GM06990 (cell line): ENCODE measurements at regions not wholly inside any gene's neighbourhood (a gene's known extent, or its start where the extent isn't known, plus 50 kb on each side); places are given as distances from the start of the nearest gene placed in this dataset.

Source experiments
- DNase-seq: peaks from one replicate; pipeline ENCODE4 v3.0.0-alpha.2; 2011; ENCODE audit not compliant: insufficient read length; ENCODE audit errors: extremely low read depth
- H3K27me3 ChIP-seq: replicated peaks from 2 replicates; pipeline ENCODE4 v1.6.0; 2011; ENCODE audit warnings: low read length; ENCODE audit not compliant: control insufficient read depth, insufficient read depth
- H3K36me3 ChIP-seq: 2 replicates; pipeline ENCODE4 v1.5.1; 2011; ENCODE audit warnings: low read length; ENCODE audit not compliant: control insufficient read depth, insufficient read depth
- H3K4me3 ChIP-seq: replicated peaks from 2 replicates; pipeline ENCODE4 v1.5.1; 2011; ENCODE audit warnings: low read depth, mild to moderate bottlenecking, control low read depth, low read length
- CTCF ChIP-seq: IDR thresholded peaks from 2 replicates; pipeline ENCODE4 v1.5.1; 2011; ENCODE audit warnings: low read length, control low read depth, mild to moderate bottlenecking, inconsistent platforms; ENCODE audit not compliant: insufficient read depth, poor library complexity, severe bottlenecking

- Histone ChIP-seq H3K4me3 (no peak overlapping the region), H3K36me3 (no peaks in the 10 kb centered on the region), H3K27me3 (no peaks in the 10 kb centered on the region)
- no peak for TF ChIP-seq CTCF
- no peak for DNase-seq
These were observed 497.0 kb upstream of the GRAMD2B start for GRCh38 chr5:125926172-125926571.

- Histone ChIP-seq H3K27me3 (no peaks in the 10 kb centered on the region), H3K36me3 (no peaks in the 10 kb centered on the region), H3K4me3 (no peak overlapping the region)
- DNase-seq, result no peak
- no peak for TF ChIP-seq CTCF
These were observed 494.5 kb upstream of the GRAMD2B start for GRCh38 chr5:125928663-125929062.

GRCh38 chr5:125950012-125950615 is 473.1 kb upstream of the GRAMD2B start:
- Histone ChIP-seq H3K4me3 (no peak overlapping the region), H3K27me3 (no peaks in the 10 kb centered on the region), H3K36me3 (no peaks in the 10 kb centered on the region)
- no peak for DNase-seq
- no peak for TF ChIP-seq CTCF

GRCh38 chr5:125961150-125961549 is 462.1 kb upstream of the GRAMD2B start:
- TF ChIP-seq CTCF, result no peak

GRCh38 chr5:125965577-125965976 is 457.6 kb upstream of the GRAMD2B start:
- no peak overlapping the region for H3K4me3 ChIP-seq
- no peaks in the 10 kb centered on the region for H3K36me3 ChIP-seq
- no peaks in the 10 kb centered on the region; the same call in 1 of the 2 replicates for H3K27me3 ChIP-seq
- no peak for DNase-seq
- TF ChIP-seq CTCF, result no peak

More at GRCh38 chr5:125961150-125961549, 462.1 kb upstream of the GRAMD2B start:
- DNase-seq, result peak; percentile 72
- Histone ChIP-seq H3K36me3 (no peaks in the 10 kb centered on the region), H3K4me3 (no peak overlapping the region), H3K27me3 (no peaks in the 10 kb centered on the region)

- no peak for TF ChIP-seq CTCF
- no peak overlapping the region for H3K4me3 ChIP-seq
- no peaks in the 10 kb centered on the region; the same call in 1 of the 2 replicates for H3K27me3 ChIP-seq
- no peak for DNase-seq
- H3K36me3 ChIP-seq, result no peaks in the 10 kb centered on the region
These were observed 455.6 kb upstream of the GRAMD2B start for GRCh38 chr5:125967576-125967975.
